GM18909 (cell line): ENCODE measurements at regions not wholly inside any gene's neighbourhood (a gene's known extent, or its start where the extent isn't known, plus 50 kb on each side); places are given as distances from the start of the nearest gene placed in this dataset.
"Not testable (repeated sequence)": the region's sequence is repeated elsewhere in the genome, so short reads cannot be mapped to it uniquely, and the experiment has no call there.

Experiments
- ATAC-seq: cut with Tn5 transposase; IDR thresholded peaks from one replicate; pipeline ENCODE4 v1.9.1; 2021; ENCODE audit warnings: mild to moderate bottlenecking; ENCODE audit not compliant: unreplicated experiment, poor library complexity

GRCh38 chrX:40418813-40419195 is 162.0 kb upstream of the ATP6AP2 start:
- no peak for ATAC-seq

DNA sequence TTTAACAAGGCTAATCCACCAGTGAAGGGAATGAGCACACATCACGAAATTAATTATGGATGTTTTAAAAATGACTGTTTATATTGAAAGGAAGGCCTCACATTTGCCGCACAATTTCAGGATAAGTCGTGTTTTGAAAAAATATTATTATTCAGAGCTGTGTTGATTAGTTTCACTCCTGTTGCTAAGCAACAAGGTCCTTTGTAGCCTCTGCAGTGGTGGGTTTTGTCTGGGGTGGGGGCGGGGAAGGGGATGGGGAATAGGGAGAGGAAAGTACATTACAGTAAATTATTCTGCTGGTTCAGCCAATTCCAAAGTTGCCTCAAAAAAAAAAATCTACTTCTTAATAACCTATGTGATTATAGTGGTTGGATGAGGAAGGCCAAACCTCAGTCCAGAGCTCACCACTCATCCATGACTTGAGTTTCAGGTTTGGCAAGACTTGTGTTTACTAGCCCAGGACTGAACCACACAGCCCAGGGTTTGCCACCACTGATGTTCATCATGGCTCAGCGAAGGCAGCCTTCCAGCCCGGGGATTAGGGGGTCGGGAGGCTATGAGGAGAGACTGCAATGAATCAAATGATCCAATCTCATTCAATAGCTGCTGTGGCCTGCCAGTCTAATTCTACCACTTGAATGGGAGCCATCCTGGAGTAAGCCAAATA is 162.5 kb upstream of the ATP6AP2 start:
- ATAC-seq, result no peak

DNA sequence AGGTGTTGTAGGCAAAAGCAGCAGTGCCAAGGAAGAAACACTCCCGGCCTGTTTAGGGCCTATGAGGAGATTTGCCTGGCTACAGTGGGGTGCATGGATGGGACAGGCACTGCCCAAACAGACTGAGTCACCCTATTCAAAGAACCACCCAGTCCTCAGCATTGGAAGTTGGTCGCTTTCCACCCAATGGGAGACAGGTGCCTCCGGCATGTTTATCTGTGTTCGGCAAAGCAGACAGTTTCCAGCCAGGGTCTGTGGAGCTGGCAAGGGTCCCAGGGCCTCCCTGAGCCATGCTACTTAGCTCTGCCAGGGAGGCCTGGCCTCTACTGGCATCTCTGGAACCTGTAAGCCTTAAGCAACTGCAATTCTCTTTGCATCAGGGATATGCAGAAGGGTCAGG is 165.1 kb upstream of the ATP6AP2 start:
- ATAC-seq, result no peak

GRCh38 chrX:40414335-40414734 is 166.4 kb upstream of the ATP6AP2 start:
- no peak for ATAC-seq

GRCh38 chrX:40411340-40412111 is 169.2 kb upstream of the ATP6AP2 start:
- no peak for ATAC-seq

DNA sequence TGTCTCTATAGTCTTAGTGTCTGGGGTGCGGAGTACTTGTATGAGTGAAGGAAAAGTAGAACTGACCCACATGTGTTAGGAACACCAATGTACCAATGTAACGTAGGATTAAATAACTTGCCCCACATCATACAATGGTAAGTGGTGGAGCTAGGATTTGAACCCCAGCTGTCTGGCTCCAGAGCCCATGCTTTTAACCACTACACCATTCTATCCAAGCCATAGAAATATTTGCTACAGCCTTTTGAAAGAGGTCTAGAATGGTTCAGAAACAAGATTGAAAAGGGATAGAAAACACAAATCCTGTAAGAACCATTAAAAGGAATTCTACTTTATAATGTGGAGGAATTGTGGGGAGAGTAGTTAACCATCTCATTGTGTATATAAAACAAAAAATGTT is 169.9 kb upstream of the ATP6AP2 start:
- ATAC-seq, result no peak

DNA sequence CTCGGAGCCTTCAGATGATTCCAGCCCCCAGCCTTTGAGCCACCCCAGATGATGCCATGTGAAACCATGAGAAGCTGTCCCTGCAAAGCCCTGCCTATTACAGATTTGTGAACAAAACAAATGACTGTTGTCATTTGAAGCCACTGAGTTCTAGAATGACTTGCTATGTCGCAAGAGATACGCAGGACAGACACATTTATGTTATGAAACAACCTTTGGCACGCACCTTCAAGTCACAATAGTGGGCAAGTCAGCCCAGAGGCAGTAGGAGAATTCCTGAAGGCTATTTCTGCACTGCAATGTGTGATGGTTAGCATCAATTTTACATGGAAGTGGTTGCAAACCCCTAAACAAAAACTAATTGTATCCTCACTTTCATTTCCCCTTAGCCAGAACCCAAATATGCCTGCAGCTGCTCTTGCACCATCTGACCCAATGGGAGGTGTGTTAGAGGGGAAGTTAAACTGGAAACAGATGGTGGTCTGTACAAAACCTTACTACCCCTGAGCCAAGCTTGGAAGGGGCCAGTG is 174.4 kb upstream of the ATP6AP2 start:
- ATAC-seq, result peak; percentile 41

DNA sequence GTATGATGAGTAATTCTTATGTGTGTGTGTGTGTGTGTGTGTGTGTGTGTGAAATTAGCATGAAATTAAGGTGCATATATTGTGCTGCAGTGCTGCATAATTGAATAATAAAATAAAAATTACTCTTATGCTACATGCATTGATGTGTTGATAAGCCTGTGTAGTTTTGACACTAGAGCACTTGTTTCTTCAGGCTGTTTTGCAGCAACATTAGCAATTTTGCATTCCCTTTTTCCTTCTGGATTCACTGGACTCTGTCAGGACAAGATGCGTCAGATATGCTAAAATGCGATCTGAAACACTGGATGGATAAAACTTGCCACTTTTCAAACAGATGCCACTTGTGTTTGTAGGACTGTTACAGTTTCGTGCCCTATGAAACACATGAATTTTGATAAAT is 175.4 kb upstream of the ATP6AP2 start:
- no peak for ATAC-seq

- no peak for ATAC-seq
Measured at GRCh38 chrX:40403757-40404156, 177.0 kb upstream of the ATP6AP2 start.

GRCh38 chrX:40402831-40403533 is 177.8 kb upstream of the ATP6AP2 start:
- no peak for ATAC-seq

DNA sequence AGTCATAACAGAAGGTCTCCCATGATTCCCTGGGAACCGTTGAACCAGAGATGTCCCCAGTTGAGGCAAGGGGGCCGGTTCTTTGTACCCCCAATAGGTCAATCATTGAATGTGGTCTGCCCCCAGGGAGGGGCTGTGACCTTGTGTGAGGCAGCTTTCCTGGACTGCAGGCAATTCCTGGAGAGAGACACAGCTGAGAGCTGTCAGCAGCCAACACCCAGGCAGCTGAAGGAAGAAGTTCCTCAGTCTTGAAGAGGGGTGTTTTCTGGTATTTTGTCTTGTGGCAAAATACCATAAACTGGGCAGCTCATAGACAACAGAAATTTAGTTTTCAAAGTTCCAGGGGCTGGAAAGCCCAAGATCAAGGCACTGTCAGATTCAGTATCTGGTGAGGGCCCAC is 185.7 kb upstream of the ATP6AP2 start:
- no peak for ATAC-seq

DNA sequence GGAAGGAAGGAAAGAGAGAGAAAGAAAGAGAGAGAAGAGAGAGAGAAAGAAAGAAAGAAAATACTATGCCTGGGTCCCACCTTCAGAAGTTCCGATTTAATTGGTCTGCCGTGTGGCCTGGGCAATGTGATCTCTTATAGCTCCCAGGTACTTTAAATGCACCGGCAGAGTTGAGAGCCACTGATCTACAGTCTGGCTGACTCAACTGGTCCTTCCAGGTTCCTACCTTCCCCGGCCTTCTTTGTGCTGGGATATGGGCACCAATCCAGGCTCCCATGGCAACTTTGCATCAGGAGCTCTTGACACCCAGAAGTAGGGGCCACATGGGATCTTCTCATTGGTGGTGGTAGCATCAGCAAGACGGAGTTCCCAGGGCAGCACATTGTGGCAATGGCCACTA is 186.5 kb upstream of the ATP6AP2 start:
- no peak for ATAC-seq

- no peak for ATAC-seq
Measured at GRCh38 chrX:40392599-40392998, 188.2 kb upstream of the ATP6AP2 start.

DNA sequence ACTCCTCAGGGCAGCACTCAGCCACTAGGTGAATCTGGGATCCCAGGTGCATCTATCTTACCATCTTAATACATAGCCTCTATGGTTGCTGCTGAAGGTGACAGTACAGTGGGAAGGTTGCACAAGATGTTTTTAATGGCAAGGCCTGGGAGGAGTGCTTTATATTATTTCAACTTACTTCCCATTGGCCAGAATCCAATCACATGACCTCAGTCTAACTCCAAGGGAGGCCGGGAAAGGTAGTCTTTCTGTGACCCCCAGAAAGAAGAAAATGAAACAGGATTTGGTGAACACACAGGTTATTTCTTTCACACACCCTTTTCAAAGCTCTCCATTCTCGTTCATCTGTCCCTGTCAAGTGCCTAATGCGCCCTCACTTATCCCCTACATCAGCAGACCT is 189.1 kb upstream of the ATP6AP2 start:
- no peak for ATAC-seq

- ATAC-seq, result no peak
Measured at GRCh38 chrX:40389555-40389954, 191.2 kb upstream of the ATP6AP2 start.

- no peak for ATAC-seq
Measured at GRCh38 chrX:40388441-40388840, 192.3 kb upstream of the ATP6AP2 start.

GRCh38 chrX:40387869-40388268 is 192.9 kb upstream of the ATP6AP2 start:
- ATAC-seq, result not testable (repeated sequence)

GRCh38 chrX:40387311-40387710 is 193.5 kb upstream of the ATP6AP2 start:
- not testable (repeated sequence) for ATAC-seq

DNA sequence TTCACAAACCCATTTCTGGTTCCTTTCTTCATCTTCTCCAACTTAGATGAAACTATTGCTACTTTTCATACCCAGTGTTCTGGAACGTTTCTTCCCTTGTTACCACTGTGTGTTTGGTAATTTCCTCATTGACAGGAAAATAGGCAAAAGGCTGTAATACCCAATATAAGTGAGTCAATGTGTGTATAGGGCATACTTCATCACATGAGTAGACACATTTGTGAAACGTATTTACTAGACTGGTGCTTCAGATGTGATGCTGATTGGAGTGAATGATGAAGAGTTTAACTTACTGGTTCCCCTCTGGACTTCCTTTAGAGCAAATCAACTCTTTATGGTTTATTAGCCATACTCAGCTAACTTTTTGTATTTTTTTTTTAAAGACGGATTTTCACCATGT is 195.1 kb upstream of the ATP6AP2 start:
- ATAC-seq, result no peak

- ATAC-seq, result no peak
Measured at GRCh38 chrX:40385256-40385655, 195.5 kb upstream of the ATP6AP2 start.

GRCh38 chrX:40383969-40384368 is 196.8 kb upstream of the ATP6AP2 start:
- no peak for ATAC-seq
